ENCODE measurements at regions not wholly inside any gene's neighbourhood (a gene's known extent, or its start where the extent isn't known, plus 50 kb on each side); places are given as distances from the start of the nearest gene placed in this dataset.

DNA sequence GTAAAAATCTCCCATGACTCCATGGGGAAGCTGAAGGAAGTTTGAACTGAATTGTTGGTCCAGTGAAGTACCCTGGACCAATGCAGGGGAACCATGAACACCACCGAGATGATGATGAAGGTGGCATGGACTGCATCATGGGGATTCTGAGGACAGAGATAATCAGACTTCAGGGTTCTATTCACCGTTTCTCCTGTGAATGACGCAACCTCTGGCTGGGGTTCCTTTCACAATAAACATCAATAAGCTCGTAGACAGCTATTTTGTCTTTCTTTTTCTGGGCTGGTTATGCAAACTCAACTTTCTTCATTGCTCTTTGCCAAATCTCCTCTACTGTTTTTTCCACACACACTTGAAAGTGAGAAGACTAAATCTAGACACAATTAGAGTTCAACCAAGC is 87.9 kb upstream of the NKX2-2 start:
- Histone ChIP-seq H3K9me3 (ENCODE audit: control insufficient read depth, low read length) (no peaks in the 10 kb centered on the region), H3K79me2 (no peaks in the 10 kb centered on the region), H3K9ac (no peak overlapping the region), H3K4me1 (no peaks in the 10 kb centered on the region), H3K36me3 (ENCODE audit: control insufficient read depth, insufficient read depth, low read length) (no peaks in the 10 kb centered on the region), H3K4me2 (ENCODE audit: low read length) (no peak overlapping the region), H3K27ac (no peak overlapping the region), H3K4me3 (ENCODE audit: low read depth, low read length) (no peak overlapping the region), H3K27me3 (ENCODE audit: control insufficient read depth, insufficient read depth, low read length) (no peaks in the 10 kb centered on the region), H2AFZ (no peak overlapping the region)
- TF ChIP-seq CTCF (IDR thresholded peaks at IDR 0.05), result no peak

- H2AFZ ChIP-seq, result no peak overlapping the region
- no peaks in the 10 kb centered on the region for H3K36me3 ChIP-seq (ENCODE audit: control insufficient read depth, insufficient read depth, low read length)
- H3K27ac ChIP-seq, result no peak overlapping the region
- no peaks in the 10 kb centered on the region for H3K27me3 ChIP-seq (ENCODE audit: control insufficient read depth, insufficient read depth, low read length)
- H3K4me2 ChIP-seq (ENCODE audit: low read length), result no peak overlapping the region
- no peaks in the 10 kb centered on the region for H3K9me3 ChIP-seq (ENCODE audit: control insufficient read depth, low read length)
- no peak for TF ChIP-seq CTCF (IDR thresholded peaks at IDR 0.05)
- H3K79me2 ChIP-seq, result no peaks in the 10 kb centered on the region
- H3K4me3 ChIP-seq (ENCODE audit: low read depth, low read length), result no peak overlapping the region
- H3K4me1 ChIP-seq, result peaks cover 2% of the 10 kb centered on the region
- no peak overlapping the region for H3K9ac ChIP-seq
These were observed 72.8 kb upstream of the NKX2-2 start for GRCh38 chr20:21586682-21587081.

DNA sequence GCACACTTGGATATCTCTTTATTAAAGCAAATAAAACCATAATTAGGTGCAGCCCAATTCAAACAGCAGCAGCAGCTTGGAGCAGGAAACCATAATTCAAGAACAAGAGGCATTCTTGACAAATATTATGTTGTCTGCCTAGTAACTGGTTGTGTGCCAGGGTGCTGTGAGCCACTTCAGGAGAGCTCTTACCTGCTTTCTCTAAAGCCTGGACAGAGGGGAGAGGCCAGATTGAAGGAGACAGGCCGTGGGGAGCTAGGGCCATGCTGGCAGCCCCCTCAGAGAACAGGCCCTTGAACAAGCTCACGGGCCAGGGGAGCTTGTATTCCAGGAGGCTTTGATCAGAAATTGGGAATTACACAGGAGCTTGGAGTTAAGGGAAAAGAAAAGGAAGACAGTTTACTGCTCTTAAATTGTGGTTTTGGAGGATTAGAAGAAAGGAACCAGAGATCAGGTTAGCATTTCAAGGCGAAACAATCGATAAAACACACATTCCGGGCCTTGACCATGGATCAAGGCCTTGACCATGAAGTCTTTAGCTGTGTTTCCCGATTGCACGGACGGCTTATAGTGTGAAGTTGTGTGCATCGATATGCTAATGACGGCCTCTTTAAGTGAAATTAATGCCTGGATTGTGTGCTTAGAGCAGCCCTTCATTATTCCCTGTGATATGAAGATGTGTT is 69.8 kb upstream of the NKX2-2 start:
- Histone ChIP-seq H3K36me3 (ENCODE audit: control insufficient read depth, insufficient read depth, low read length) (no peaks in the 10 kb centered on the region), H3K79me2 (no peaks in the 10 kb centered on the region), H3K9ac (no peak overlapping the region), H3K9me3 (ENCODE audit: control insufficient read depth, low read length) (no peaks in the 10 kb centered on the region), H2AFZ (no peak overlapping the region), H3K4me3 (ENCODE audit: low read depth, low read length) (no peak overlapping the region), H3K4me1 (no peaks in the 10 kb centered on the region), H3K27ac (no peak overlapping the region), H3K4me2 (ENCODE audit: low read length) (no peak overlapping the region), H3K27me3 (ENCODE audit: control insufficient read depth, insufficient read depth, low read length) (no peaks in the 10 kb centered on the region)
- TF ChIP-seq CTCF (IDR thresholded peaks at IDR 0.05), result no peak

- no peaks in the 10 kb centered on the region for H3K4me1 ChIP-seq
- TF ChIP-seq CTCF (IDR thresholded peaks at IDR 0.05), result no peak
These were observed 63.7 kb upstream of the NKX2-2 start for GRCh38 chr20:21577551-21577950.

More at GRCh38 chr20:21577551-21577950, 63.7 kb upstream of the NKX2-2 start:
- Histone ChIP-seq H3K27ac (no peak overlapping the region), H3K9ac (no peak overlapping the region), H2AFZ (no peak overlapping the region), H3K4me3 (ENCODE audit: low read depth, low read length) (no peak overlapping the region), H3K36me3 (ENCODE audit: control insufficient read depth, insufficient read depth, low read length) (no peaks in the 10 kb centered on the region), H3K79me2 (no peaks in the 10 kb centered on the region), H3K9me3 (ENCODE audit: control insufficient read depth, low read length) (no peaks in the 10 kb centered on the region), H3K4me2 (ENCODE audit: low read length) (no peak overlapping the region), H3K27me3 (ENCODE audit: control insufficient read depth, insufficient read depth, low read length) (no peaks in the 10 kb centered on the region)

All from parathyroid adenoma (tissue), 2 donors.